Breast epithelium (tissue), 3 donors: ENCODE measurements at regions not wholly inside any gene's neighbourhood (a gene's known extent, or its start where the extent isn't known, plus 50 kb on each side); places are given as distances from the start of the nearest gene placed in this dataset.

Experiments
- POLR2A ChIP-seq: fragments of 450-650 bp; IDR thresholded peaks from one replicate; pipeline ENCODE4 v1.6.1; 2016; ENCODE audit warnings: antibody characterized with exemption, mild to moderate bottlenecking, moderate library complexity
- POLR2AphosphoS5 ChIP-seq, 3 donors: sonication (generic); formaldehyde crosslinking; IDR thresholded peaks; one replicate each; pipeline ENCODE4 v1.6.1; 2017; ENCODE audit warnings: antibody characterized with exemption in 3 of 3
- TF ChIP-seq, protein P1 (sequence below), 3 donors: fragments of 450-650 bp; IDR thresholded peaks; one replicate each; pipeline ENCODE4 v1.5.1; 2016 to 2017; ENCODE audit warnings: antibody characterized with exemption in 3 of 3, mild to moderate bottlenecking in 3 of 3, moderate library complexity in 3 of 3

- no peak for TF ChIP-seq POLR2AphosphoS5 (IDR thresholded peaks at IDR 0.05)
- TF ChIP-seq, protein P1, sequence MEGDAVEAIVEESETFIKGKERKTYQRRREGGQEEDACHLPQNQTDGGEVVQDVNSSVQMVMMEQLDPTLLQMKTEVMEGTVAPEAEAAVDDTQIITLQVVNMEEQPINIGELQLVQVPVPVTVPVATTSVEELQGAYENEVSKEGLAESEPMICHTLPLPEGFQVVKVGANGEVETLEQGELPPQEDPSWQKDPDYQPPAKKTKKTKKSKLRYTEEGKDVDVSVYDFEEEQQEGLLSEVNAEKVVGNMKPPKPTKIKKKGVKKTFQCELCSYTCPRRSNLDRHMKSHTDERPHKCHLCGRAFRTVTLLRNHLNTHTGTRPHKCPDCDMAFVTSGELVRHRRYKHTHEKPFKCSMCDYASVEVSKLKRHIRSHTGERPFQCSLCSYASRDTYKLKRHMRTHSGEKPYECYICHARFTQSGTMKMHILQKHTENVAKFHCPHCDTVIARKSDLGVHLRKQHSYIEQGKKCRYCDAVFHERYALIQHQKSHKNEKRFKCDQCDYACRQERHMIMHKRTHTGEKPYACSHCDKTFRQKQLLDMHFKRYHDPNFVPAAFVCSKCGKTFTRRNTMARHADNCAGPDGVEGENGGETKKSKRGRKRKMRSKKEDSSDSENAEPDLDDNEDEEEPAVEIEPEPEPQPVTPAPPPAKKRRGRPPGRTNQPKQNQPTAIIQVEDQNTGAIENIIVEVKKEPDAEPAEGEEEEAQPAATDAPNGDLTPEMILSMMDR (IDR thresholded peaks at IDR 0.05), result no peak
- no peak for TF ChIP-seq POLR2A
These were observed 1993.2 kb downstream of the PCDH9 start for GRCh38 chr13:65236841-65237418.
